ENCODE measurements at regions not wholly inside any gene's neighbourhood (a gene's known extent, or its start where the extent isn't known, plus 50 kb on each side); places are given as distances from the start of the nearest gene placed in this dataset.

- TF ChIP-seq CTCF (conservative IDR thresholded peaks at IDR 0.05; ENCODE audit: low read depth, low read length) = no peak
- TF ChIP-seq EZH2 (IDR thresholded peaks at IDR 0.05; ENCODE audit: low read length, unreplicated experiment) = no peak
These were observed 102.4 kb downstream of the OAT start for GRCh38 chr10:124316326-124316725.
